ENCODE measurements at regions not wholly inside any gene's neighbourhood (a gene's known extent, or its start where the extent isn't known, plus 50 kb on each side); places are given as distances from the start of the nearest gene placed in this dataset.

- no peak for DNase-seq
Observed at GRCh38 chr11:114883472-114883871, 205.1 kb downstream of the NXPE2 start.

- no peak for DNase-seq
Observed at GRCh38 chr11:114886644-114887265, 208.4 kb downstream of the NXPE2 start.

- DNase-seq: no peak
Observed at GRCh38 chr11:114889594-114890011, 211.3 kb downstream of the NXPE2 start.

GRCh38 chr11:114890038-114890437, 211.7 kb downstream of the NXPE2 start:
- DNase-seq: no peak

- DNase-seq: no peak
Observed at GRCh38 chr11:114891911-114892310, 213.6 kb downstream of the NXPE2 start.

- no peak for DNase-seq
Observed at GRCh38 chr11:114892381-114893197, 214.3 kb downstream of the NXPE2 start.

GRCh38 chr11:114893329-114893728, 215.0 kb downstream of the NXPE2 start:
- no peak for DNase-seq

GRCh38 chr11:114896594-114896993, 218.3 kb downstream of the NXPE2 start:
- no peak for DNase-seq

GRCh38 chr11:114909866-114910265, 231.5 kb downstream of the NXPE2 start:
- no peak for DNase-seq

- DNase-seq: no peak
Observed at GRCh38 chr11:114912826-114913225, 234.5 kb downstream of the NXPE2 start.

GRCh38 chr11:114914231-114915005, 236.1 kb downstream of the NXPE2 start:
- no peak for DNase-seq

GRCh38 chr11:114915871-114916805, 237.8 kb downstream of the NXPE2 start:
- DNase-seq: no peak

GRCh38 chr11:114918286-114918685, 240.0 kb downstream of the NXPE2 start:
- no peak for DNase-seq

- DNase-seq: no peak
Observed at GRCh38 chr11:114921697-114922096, 243.4 kb downstream of the NXPE2 start.

- no peak for DNase-seq
Observed at GRCh38 chr11:114924042-114924441, 245.7 kb downstream of the NXPE2 start.

GRCh38 chr11:114925591-114925990, 247.3 kb downstream of the NXPE2 start:
- DNase-seq: no peak

GRCh38 chr11:114928260-114928870, 250.0 kb downstream of the NXPE2 start:
- DNase-seq: no peak

GRCh38 chr11:114929351-114930000, 251.1 kb downstream of the NXPE2 start:
- DNase-seq: no peak

GRCh38 chr11:114938799-114939198, 260.5 kb downstream of the NXPE2 start:
- no peak for DNase-seq

- no peak for DNase-seq
Observed at GRCh38 chr11:114942207-114942606, 263.9 kb downstream of the NXPE2 start.

- DNase-seq: no peak
Observed at GRCh38 chr11:114949614-114950351, 271.5 kb downstream of the NXPE2 start.

All from stimulated activated CD4-positive, alpha-beta T cell treated with anti-CD3 and anti-CD28 coated beads, Interleukin-1b, Interleukin-23, amount 100 ng/mL, for 48 hours (primary cell).